HG03520 (cell line): ENCODE measurements at regions not wholly inside any gene's neighbourhood (a gene's known extent, or its start where the extent isn't known, plus 50 kb on each side); places are given as distances from the start of the nearest gene placed in this dataset.
A peak's percentile ranks its signal among the peaks of the same experiment; 100 is the strongest.
"Not testable (repeated sequence)": the region's sequence is repeated elsewhere in the genome, so short reads cannot be mapped to it uniquely, and the experiment has no call there.

Source experiments
- ATAC-seq: cut with Tn5 transposase; IDR thresholded peaks from one replicate; pipeline ENCODE4 v1.9.1; 2021; ENCODE audit warnings: mild to moderate bottlenecking, moderate library complexity; ENCODE audit not compliant: unreplicated experiment

GRCh38 chr1:67482733-67483482, 52.7 kb upstream of the SERBP1 start:
- no peak for ATAC-seq

DNA sequence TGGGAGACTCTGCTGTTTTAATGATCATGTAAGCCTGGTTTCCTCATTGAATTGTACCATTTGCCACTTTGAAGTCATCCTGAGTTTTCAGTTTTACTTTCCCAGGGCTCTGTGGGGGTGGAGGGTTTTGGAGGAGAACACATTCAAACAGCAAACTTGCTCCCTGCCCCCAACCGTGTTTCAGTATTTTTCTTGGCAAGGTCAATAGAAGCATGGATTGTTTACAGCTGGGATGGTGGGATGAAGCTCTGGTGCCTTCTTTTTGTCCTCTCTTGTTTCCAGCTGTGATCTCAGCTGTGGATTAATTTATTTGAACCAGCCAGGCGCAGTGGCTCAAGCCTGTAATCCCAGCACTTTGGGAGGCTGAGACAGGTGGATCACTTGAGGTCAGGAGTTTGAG, 54.3 kb upstream of the SERBP1 start:
- ATAC-seq, result no peak

- ATAC-seq, result no peak
These were observed 55.0 kb upstream of the SERBP1 start for GRCh38 chr1:67485046-67485811.

DNA sequence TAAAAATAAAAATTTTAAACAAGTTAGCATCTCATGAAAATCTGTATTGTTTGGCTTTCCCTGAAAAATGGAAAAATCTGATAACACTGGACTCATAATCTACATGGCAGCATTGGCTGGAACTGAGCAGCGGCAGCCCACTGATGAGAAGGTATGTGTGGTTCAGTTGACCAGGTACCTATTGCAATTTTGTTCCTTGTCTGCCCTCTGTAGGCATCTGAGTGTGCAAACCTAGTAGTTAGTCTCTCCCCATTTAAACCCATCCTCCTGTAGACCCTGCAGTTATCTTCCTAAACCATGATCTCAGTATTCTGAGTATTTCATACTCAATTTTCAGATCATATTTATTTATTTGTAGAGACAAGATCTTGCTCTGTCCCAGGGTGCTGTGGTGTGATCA, 59.4 kb upstream of the SERBP1 start:
- no peak for ATAC-seq

DNA sequence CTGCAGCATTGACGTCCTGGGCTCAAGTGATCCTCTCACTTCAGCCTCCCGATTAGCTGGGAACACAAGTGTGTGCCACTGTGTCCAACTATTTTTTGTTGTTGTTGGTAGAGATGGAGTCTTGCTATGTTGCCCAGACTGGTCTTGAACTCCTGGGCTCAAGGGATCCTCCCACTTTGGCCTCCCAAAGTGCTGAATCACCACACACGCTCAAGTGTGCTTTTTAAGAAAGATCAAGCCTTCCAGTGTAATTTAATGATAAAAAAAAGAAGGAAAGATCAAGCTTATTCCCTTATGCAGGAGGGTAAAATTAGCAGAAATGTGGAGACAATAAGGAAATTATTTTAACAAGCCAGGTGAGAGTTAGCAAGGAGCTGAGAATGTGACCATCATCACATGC, 61.1 kb upstream of the SERBP1 start:
- no peak for ATAC-seq

DNA sequence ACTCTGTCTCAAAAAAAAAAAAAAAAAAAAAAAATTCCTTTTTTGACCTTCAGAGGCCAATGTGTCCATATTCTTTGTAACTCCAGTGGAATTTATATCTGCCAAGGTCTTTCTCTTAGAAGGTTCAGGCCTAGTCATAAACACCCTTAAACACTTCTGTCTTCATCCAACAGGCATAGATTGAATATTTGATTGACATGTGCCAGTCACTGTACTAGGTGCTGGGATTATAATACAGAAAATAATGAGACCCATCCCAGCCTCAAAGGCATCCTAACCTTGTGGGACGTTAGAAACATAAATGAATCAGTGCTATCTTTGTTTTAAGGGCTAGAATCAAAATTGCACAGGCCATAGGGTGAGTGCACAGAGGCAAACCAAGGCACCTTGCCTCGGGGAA, 62.9 kb upstream of the SERBP1 start:
- ATAC-seq, result no peak

- no peak for ATAC-seq
These were observed 65.1 kb upstream of the SERBP1 start for GRCh38 chr1:67495327-67495726.

GRCh38 chr1:67496329-67496728, 66.1 kb upstream of the SERBP1 start:
- no peak for ATAC-seq

GRCh38 chr1:67500413-67500959, 70.3 kb upstream of the SERBP1 start:
- peak; percentile 99 for ATAC-seq

DNA sequence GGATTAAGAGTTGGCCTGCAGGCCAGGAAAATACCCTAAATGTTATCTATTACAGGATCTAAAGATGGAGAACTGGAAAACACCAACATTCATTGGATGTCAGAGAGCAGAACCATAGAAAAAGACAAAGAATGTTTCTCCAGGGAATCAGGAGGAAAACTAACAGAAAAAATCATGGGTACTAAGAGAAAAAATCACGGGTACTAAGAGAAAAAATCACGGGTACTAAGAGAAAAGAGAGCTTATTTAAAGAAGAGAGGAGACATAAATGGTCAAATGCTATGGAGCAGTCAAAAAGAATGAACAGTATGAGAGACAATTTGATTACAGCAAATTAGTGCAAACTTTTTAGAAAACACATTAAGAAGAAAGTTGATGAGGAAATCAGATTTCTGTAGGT, 73.8 kb upstream of the SERBP1 start:
- no peak for ATAC-seq

DNA sequence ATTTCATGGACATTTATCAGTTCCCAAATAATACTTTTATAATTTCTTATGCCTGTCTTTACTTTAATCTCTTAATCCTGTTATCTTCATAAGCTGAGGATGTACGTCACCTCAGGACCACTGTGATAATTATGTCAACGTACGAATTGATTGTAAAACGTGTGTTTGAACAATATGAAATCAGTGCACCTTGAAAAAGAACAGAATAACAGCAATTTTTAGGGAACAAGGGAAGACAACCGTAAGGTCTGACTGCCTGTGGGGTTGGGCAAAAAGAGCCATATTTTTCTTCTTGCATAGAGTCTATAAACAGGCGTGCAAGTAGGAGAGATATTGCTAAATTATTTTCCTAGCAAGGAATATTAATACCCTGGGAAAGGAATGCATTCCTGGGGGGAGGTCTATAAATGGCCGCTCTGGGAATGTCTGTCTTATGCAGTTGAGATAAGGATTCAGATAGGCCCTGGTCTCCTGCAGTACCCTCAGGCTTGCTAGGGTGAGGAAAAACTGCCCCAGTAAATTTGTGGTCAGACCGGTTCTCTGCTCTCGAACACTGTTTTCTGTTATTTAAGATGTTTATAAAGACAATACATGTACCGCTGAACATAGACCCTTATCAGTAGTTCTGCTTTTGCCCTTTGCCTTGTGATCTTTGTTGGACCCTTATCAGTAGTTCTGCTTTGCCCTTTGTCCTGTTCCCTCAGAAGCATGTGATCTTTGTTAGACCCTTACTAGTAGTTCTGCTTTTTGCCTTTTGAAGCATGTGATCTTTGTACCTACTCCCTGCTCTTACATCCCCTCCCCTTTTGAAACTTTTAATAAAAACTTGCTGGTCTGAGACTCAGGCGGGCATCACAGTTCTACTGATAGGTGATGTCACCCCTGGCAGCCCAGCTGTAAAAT, 83.4 kb upstream of the SERBP1 start:
- not testable (repeated sequence) for ATAC-seq

DNA sequence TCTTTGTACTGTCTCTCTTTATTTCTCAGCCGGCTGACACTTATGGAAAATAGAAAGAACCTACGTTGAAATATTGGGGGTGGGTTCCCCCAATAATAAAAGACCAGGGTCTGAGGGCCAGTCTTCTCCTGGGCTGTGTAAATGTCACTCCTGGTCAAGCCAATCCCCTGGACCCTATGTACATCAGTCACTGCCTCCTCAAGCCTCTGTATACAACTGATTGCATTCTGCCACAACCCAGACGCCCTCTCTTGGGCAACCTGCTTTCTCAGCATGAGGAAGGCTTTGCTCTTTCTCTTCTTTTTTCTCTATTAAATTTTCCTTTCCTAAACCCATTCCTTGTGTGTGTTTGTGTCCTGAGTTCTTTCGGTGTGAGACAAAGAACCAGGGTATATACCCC, 84.1 kb upstream of the SERBP1 start:
- no peak for ATAC-seq

DNA sequence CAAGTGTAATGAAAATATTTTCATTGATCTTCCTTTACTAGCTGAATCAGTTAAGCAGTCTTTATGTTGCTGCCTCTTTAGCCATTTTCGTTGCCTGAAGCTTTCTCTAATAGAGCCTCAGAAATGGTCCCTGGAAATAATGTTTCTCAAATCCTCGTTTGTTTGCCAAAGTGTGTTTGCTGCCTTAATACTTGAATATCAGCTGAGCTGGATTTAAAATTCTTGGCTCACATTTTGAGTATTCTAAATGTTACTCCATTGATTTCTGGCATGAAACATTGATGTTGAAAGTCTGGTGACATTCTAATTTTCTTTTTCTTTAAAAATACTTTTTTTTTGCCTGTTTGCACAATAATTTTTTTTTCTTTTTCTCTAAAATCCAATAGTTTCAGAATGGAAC, 84.6 kb upstream of the SERBP1 start:
- ATAC-seq, result no peak

GRCh38 chr1:67515324-67516080, 85.3 kb upstream of the SERBP1 start:
- no peak for ATAC-seq

DNA sequence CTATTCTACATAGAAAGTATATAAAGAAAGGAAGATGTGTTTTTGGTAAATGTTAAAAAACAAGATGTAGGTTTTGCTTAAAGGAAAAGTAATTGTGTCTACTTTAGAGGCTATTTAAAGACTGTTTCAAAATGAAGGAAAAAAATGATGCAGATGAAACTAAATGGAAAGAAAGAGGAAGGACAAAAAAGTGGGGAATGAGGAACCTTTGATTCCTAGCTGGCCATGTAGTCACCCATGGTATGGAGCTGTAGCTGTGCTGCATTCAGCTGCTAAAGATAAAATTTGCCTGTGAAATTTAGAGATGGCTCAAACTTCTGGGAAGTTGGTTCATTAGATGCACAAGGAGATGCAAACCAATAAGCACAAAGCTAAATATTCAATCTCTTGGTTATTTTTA, 86.8 kb upstream of the SERBP1 start:
- ATAC-seq, result no peak

DNA sequence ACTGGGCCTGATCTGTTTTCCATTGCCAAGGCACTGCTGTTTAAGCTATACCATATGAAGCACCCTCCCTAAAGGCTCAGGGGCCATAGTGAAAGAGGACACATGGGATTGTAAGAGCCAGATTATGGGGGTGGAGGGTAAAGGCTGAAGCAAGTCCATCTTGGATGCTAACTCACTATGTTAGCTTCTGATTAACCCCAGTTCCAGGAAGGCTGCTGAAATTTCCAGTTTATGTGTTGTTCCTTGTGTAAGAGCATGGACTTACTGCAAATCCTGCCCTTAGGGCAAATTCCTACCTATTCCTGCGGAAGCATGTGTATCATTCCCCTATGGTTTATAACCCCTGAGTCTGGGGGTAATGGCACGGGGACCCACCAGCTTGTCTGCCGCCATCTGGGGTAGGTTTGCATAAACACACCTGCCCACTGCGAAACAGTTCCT, 91.8 kb upstream of the SERBP1 start:
- ATAC-seq, result no peak

DNA sequence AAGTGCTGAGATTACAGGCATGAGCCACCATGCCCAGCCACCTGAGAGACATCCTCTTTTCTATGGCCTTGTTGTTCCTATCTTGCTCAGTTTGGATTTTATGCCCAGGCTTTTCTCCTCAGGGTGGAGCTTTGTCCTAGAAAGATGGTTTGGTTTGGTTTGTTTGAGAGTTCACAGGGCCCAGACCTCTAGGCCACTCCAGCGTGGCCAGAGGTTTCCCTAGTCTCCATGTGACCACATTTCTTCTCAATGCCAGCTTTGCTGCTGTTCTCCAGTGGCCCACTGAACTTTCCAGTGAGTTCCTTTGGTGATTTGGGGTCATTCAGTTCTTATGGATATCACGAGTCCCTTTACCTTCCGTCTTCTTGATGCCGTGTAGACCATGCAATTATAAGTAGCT, 92.6 kb upstream of the SERBP1 start:
- no peak for ATAC-seq

GRCh38 chr1:67524143-67525052, 94.2 kb upstream of the SERBP1 start:
- no peak for ATAC-seq

DNA sequence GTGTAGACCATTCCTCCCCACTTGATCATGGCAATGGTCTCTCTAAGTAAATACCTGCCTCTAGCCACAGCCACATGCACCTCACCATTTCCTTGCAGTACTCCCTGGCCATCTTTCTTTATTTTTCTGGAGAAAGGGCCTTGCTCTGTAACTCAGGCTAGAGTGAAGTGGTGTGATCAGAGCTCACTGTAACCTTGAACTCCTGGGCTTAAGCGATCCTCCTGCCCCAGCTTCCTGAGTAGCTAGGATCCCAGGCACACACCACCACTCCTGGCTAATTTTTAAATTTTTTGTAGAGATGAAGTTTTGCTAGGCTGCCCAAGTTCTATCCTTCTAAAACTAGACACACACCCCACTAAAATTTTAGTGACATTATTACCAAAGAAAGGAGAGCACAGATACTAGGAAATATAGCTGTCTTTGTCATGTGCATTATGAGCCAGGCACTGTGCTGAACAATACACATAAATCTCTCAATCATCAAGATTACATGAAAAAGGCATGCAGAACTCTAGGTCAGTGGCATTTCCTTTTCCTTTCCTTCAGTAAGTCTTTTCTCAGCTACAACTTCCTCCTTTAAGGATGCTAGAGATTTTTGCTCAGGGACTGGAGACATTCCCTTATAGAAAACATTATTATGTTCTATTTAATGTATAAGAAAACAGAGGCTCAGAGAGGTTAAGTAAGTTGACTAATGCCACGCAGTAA, 95.0 kb upstream of the SERBP1 start:
- ATAC-seq, result no peak
